ENCODE measurements at regions not wholly inside any gene's neighbourhood (a gene's known extent, or its start where the extent isn't known, plus 50 kb on each side); places are given as distances from the start of the nearest gene placed in this dataset.

DNA sequence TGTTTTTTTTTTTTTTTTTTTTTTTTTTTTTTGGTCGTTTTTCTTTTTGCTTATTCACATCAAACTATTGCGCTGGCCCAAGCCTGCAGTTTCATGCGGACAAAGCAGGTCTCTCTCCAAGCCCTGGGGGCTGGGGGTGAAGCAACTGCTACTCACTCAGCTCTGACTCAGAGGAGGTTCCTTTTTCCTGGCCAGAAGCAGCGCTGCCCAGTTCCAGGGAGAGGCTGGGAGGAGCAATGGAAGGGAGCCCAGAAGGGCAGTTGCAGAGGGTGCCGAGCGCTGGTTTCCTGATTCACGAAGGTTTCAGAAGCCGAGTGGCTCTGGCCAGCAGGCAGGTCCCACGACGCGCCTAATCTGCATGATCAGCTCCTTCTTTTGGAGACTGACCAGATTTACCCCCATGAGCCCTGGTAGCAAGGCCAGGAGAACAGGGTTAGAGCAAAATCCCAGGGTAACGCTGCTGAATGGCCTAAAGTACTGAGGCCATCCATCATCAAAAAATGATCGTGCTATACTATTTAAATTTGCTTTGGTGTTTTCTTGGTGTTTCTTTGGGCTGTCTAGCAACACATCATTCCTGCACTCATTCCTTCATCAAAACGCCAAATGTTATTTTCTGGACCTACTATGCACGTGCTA, 144.7 kb upstream of the SOX9 start:
- intact Hi-C loops (cut with micrococcal nuclease), result no loop called here

DNA sequence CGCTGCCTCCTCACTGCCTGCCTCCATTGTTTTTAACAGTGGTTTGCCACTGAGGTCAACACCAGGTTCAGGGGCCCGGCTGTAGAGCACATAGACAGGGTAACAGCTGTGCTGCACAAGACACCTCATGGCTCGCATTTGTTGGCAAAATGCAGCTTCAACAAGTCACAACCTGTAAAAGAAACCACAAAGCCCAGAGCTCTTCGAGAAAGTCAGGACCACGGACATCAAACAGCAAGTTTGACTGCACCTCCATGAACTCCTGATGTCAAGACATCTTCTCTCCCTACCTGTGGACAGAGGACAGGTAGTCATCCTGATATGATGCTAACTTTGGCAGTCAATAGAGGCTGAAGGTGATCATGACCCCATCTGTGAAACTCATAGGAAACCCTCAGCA, 142.4 kb upstream of the SOX9 start:
- intact Hi-C loops (cut with micrococcal nuclease), result no loop called here

DNA sequence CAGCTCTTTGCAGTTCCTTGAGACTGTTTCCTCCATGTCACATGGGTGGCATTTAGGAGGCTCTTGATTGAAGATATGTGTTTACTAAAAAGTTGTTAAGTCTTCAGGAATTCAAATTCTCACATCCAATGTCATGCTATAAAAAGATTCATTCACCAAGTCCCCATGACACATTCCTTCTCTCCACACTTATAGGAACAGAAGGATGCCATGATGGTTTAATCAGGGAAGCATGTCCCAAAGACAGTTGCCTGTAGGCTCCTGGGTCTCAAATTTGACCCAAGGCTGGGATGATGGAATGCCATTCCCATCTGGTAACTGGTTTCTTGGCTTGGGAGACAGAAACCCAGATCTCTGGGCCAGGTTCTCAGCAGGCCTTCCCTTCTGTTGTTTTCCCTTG, 140.6 kb upstream of the SOX9 start:
- intact Hi-C loops (cut with micrococcal nuclease), result no loop called here

DNA sequence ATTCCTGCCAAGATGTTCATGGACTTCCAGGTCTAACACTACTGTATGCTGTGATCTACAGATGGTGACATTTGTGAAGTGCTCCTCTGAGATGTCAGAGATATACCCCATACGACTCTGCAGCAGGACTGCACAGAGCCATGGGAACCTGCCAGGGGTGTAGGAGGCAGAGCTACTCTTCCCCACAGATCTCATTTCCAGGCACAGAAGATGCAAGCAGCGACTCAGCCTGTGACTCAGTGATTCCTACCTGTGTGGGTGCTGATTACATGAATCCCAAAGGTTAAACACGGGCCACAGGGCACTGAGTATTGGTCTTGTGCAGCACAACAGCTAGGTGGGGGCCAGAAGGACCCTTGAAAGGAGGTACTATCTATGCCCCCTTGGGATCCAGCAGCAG, 137.0 kb upstream of the SOX9 start:
- intact Hi-C loops (cut with micrococcal nuclease), result no loop called here

DNA sequence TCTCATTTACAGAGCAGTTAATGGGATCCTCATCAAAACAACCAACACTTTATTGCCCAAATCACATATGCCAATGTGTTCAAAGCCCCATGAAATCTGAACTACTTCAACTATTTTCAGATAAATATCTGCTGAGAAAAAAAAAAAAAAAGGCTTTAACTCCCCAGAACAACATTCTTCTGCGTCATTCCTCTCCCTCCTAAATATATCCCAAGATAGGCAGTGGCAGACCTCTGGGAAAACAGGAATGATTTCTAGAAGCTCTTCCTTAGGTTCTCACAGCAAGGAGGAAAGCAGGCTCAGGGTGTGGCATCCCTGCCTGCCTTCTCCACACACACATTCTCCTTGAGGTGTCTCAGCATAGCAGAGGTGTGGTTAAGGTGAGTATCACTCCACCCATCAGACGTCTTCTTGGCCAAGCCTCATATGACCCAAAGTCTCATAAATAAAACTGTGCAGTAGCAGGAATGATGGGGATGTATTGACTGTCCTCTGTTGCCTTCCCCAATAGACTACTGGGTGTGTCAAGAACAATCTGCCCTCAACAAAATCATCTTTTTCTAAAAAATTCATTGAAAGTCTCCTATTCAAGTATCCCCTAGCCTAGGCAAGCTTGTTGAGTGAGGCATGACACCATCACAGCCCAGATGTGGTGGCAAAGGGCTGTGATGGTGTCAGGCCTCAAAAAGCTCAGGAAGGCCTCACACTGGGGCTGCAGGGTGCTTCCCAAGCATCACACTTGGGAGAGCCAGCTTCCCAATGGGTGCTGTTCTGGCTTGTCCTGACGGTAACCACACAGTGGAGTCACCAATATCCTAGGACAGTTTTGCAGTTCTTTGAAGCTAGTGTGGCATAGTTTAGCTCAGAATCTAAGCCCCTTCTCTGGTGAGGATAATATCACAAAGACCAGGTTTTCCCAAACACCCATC, 135.4 kb upstream of the SOX9 start:
- intact Hi-C loops (cut with micrococcal nuclease), result no loop called here

DNA sequence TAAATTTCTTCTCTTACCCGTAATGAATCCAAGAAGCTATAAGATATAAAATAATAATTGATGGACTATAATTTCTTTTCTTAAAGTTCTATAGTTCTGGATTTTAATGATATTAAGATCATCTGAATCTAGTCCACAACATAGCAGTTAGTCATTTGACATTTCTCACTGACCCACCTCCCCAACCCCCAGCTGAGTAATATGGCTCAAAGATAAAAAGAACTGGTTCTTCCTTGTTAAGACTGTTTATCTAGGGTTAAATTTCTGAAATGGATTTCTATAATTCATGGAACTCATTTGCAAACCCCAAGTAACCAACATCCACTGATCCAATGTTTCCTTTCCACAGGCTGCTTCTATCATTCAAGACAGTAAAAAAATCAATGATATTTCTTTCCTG, 133.9 kb upstream of the SOX9 start:
- intact Hi-C loops (cut with micrococcal nuclease), result no loop called here

DNA sequence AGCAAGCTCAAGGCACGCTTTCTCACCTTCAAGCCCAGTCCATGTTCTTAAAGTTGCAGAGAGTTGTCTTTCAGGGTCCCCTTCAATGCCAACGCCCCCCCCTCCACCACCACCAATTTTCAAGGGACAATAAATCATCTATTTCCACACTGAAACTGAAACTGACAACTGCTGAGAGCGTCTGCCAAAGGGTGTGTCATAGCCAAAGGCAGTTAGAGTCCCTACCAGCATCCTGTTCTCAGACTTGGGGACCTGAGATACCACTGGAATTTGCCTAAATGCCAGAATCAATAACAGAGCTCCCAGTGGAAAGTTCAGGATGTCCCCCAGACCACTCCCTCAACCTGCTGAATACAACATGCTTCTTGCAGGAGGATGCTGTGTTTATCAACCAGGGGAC, 133.2 kb upstream of the SOX9 start:
- intact Hi-C loops (cut with micrococcal nuclease), result no loop called here

DNA sequence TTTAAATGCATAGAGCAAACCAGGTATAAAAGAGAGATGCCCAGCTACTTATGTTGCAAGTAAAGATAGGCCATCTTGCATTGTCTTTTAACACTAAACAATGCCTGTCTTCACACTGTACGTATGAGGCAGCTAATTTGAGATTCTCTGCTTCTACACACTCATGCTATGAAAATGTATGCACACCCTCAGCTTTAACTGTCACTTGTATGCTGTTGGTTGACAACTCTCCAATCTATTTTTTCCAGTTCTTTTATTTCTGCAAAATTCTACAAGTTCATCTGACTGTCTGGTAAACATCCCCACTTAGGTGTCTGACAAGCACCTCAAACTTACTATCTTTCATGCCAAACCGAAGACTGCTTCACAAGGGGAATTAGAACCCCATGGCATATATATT, 131.7 kb upstream of the SOX9 start:
- intact Hi-C loops (cut with micrococcal nuclease), result no loop called here

DNA sequence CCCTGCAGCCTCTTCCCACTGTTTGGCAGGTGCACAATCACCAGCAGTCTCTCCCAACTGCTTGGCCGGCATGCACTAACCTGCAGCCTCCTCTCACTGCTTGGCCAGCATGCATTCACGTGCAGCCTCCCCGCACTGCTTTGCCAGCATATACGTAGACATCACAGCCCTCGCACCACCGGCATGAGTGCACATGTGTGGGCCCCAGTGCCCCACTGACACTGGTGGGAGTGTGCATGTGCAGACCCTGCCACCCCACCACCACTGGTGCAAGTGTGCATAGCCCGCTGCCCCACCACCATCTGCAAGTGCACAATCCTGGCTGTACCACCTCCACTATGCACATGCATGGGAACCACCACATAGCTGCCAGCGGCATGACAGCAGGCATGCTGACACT, 127.5 kb upstream of the SOX9 start:
- intact Hi-C loops (cut with micrococcal nuclease), result no loop called here

DNA sequence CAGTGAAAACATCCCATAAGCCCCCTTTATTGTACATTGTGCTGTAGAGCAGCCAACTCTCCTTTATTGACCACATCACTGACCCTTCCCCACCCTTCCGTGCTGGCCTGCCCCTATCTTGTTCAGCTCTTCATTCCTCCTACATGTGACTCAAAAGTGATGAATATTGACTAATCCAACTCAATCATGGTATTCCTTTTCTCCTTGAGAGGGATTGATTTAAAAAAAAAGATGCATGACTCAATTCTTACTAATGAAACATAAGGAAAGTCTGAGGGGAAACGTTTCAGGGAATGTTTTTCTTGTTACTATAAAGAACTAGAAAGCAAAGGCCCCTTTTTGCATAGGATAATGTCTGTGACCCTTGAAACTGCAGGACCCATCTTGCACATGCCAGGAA, 125.2 kb upstream of the SOX9 start:
- intact Hi-C loops (cut with micrococcal nuclease), result no loop called here

DNA sequence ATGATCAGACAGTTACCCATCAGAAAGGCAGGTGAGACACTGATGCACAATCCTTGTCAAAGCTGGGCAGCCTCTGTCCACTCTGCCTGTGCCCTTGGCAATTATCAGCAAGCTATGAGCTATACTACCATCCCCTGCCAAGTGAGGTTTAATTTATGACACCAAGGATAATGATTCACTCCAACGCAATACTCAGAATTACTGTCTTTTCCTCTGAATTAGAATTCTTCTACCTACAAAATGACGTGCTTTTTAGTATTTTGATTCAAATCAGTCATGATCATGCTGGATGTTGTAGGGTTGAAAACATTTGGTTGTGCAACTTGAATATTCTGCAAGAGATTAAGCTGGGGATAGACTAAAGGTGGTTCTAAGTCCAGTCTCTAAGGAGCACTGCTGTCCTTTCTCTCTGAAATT, 116.8 kb upstream of the SOX9 start:
- intact Hi-C loops (cut with micrococcal nuclease), result no loop called here

DNA sequence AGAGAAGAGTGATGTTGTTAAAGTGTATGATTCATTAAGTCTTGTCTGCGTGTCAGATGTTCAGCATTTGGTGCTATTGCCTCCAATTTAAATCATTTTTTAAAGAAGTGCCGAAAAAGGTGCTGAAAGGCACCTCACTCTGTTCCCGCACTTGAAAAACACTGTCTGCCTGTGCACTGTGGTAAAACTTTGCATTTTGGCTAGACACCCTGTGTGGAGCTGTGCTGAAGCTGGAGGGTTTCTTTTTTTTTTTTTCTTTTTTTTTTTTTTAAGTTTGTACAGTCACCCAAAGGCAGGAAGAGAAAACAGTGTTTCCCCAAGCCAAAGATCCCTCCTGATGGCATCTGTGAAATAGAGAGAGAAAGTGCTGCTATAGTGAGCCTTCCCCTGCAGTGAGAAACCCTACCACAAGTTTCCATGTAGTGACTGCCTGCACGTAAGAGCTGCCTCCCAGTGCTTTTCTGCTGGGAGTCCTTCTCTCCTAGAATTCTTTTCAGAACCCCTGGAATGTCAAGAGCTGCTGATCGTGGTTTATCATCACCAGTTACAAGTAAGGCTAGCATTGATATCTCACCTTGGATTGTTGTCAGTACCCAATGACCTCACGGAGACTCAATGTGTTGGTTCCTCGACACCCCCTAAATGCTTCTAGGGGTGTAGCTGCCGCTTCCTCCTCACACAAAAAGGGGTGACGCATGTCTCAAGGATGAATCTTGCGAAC, 116.0 kb upstream of the SOX9 start:
- intact Hi-C loops (cut with micrococcal nuclease), result no loop called here

DNA sequence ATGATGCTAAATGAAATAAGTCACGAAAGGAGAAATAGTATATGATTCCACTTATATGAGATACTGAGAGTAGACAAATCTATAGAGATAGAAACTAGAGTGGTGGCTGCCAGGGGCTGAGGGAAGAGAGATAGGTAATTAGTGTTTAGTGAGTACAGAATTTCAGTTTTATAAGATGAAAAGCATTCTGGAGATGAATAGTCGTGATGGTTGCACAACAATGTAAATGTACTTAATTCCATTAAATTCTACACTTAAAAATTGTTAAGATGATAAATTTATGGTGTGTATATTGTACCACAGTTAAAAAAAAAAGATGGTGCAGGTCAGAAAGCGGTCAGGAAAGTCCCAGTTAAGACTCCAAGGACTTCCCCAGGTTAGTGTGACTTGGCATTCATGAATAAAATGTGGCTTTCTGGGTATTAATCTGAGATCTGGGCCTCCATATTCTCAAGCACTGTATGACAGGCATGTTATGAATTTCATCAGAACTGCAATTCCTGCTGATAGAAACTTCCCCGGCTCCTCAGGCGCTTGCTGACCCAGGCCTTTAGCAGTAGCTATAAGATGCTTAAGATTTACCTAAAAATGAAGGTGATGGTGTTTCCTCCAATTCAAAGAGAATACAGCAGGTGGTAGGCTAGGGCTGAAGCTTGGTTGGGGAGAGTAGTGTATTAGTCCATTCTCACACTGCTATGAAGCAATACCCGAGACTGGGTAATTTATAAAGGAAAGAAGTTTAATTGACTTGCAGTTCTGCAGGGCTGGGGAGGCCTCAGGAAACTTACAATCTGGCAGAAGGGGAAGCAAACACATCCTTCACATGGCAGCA, 115.3 kb upstream of the SOX9 start:
- intact Hi-C loops (cut with micrococcal nuclease), result no loop called here

DNA sequence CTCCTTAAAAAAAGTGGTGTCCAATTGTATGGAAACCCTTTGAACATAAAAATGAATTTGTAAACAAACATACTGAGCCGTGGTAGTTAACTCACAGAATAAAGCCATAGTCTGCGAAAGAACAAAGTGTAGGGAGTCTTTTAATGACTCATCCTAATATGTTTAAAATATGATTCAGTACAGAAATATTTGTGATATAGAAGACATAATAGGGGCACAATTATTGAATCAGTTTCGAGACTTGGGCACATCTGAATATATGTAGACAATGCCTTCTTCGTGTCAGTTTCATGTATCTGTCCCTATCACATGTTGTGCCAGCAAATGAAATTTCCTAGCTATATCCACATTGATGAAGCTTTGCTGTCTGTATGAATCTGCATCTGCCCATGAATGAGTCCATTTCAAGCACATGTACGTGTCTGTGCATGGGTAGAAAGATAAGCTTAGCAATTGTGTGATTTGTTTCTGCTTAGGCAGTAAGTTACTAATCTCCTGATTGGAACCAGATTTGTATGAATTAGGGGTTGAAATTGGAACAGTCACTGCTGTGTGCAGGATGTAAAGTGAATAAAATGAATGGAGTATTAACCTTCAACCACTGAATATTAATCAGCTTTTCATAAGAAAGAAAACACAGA, 112.5 kb upstream of the SOX9 start:
- intact Hi-C loops (cut with micrococcal nuclease), result no loop called here

DNA sequence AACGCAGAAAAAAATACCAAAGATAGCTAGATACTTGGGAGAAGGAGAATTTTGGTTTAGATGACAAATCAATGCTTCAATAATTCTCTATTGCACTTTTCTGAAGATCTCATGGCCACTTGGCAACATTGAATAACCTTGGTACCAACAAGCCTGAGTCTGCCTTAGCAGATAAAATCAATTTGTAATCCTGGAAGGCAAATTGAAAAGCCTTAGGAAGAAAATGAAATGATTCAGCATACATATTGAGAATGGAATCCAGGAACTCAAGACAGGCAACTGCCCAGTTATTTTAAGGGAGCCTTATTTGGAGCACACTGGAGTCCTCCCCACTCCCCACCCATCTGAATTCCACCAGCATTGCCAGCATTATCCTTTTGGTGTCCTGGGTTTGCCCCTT, 109.3 kb upstream of the SOX9 start:
- intact Hi-C loops (cut with micrococcal nuclease), result no loop called here

DNA sequence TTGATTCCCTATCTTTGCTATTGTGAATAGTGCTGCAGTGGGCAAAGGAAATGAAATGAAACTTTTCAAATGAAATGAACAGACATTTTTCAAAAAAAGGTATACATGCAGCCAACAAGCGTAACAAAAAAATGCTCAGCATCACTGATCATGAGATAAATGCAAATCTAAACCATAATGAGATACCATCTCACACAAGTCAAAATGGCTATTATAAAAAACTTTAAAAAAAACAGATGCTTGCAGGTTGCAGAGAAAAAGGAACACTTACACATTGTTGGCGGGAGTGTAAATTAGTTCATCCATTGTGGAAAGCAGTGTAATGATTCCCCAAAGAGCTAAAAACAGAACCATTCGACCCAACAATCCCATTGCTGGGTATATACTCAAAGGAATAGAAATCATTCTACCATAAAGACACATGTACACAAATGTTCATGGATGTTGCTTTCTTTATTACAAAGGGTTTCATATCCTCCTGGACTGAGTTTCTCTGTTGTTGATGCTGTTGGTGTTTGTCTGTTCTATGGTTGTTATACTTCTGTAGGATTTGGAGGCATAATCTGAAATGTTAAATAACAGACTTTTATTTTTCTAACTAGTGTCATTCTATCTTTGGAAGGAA, 99.3 kb upstream of the SOX9 start:
- intact Hi-C loops (cut with micrococcal nuclease), result no loop called here

DNA sequence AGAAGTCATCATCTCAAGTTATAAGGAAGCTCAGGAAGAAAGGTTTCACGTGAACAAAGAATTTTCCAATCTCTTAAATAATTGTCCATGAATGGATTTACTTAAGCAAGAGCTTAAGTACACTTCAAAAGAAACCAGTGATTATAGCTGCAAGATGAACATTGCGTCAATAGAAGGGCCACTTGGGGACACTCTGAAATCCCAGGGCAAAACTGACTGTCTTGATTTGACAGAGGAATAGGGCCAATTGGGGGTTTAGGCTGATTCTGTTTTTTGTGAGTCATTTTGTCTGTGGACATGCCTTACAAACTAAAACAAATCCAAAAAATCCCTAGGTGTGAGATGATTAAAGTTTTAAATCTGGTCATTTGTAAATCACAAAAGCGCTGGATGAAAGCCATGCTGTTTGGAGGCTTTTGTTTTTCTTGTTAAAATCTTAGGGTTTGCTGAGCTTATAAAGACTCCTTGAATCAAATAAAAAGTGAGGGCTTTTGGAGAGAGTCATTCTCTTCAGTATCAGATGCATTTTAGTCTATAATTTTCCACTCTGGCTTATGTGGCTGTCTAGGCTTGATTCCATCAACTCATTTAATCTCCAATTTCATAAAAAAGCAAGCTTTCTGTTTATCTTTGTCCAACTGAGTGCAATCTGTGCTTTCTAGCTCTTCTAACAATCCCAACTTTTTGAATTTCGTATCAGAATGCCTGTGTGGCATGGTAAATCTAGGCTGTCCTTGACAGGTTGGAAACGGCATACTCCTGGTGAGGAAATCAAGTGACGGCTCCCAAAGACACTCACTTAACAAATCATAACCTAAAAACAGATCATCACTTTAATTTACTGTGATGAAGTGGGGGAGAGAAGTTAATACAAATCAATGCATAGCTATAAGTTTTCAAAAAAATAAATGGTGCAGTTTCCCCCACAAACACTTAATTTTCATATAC, 98.2 kb upstream of the SOX9 start:
- intact Hi-C loops (cut with micrococcal nuclease), result no loop called here

DNA sequence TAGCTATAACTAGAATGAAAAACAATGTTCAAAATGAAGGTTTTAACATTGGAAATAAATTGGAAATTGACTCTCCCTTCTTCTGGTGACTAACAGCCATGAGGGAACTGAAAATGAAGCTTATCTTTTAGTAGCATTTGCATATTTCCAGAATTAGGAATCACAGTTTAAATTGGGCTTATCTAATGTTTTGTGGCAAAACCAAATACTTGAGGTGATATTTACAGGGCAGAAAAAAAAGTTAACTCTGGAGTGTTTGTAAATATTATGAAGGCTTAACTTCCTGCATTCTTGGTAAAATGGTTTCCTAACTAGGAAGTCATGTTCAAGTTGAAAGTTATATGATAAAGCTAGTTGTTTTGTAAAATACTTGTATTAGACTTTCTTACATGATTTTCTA, 96.4 kb upstream of the SOX9 start:
- intact Hi-C loops (cut with micrococcal nuclease), result no loop called here

DNA sequence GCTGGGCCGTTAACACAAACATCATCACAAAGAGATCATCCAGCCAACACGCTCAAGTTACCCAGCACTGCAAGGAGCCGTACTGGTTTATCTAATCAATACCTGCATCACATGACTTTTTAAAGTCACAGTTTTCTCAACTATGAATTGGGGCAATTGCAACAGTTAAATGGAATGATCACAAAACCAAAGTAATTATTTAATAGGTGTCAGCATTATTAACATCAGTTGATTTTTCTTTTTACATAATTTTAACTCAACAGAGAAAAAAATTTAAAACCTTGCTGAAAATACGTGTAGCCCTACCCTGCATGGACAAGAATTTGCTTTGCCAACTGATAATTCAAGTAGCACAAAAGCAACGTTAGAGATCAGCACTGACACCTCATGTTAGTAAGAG, 95.7 kb upstream of the SOX9 start:
- intact Hi-C loops (cut with micrococcal nuclease), result no loop called here
